HCT116 (cell line): ENCODE measurements at regions not wholly inside any gene's neighbourhood (a gene's known extent, or its start where the extent isn't known, plus 50 kb on each side); places are given as distances from the start of the nearest gene placed in this dataset.

ENCODE experiments used
- CEBPB ChIP-seq: IDR thresholded peaks from 2 replicates; pipeline ENCODE4 v1.6.1; 2012; ENCODE audit warnings: low read depth
- EGR1 ChIP-seq: IDR thresholded peaks from 2 replicates; pipeline ENCODE4 v1.6.1; 2012; ENCODE audit warnings: low read depth
- EZH2 ChIP-seq: fragments of 200-600 bp; sonication (generic); IDR thresholded peaks from 2 replicates; pipeline ENCODE4 v1.6.1; 2017; ENCODE audit warnings: antibody characterized with exemption, mixed run types
- EZH2phosphoT487 ChIP-seq: fragments of 200-600 bp; IDR thresholded peaks from 2 replicates; pipeline ENCODE4 v1.6.1; 2018; ENCODE audit warnings: antibody characterized with exemption, borderline replicate concordance
- JUND ChIP-seq: IDR thresholded peaks from 2 replicates; pipeline ENCODE4 v1.6.1; 2012
- MAX ChIP-seq: IDR thresholded peaks from 2 replicates; pipeline ENCODE4 v1.6.1; 2012
- POLR2A ChIP-seq: IDR thresholded peaks from 2 replicates; pipeline ENCODE4 v1.7.0; 2011; ENCODE audit warnings: borderline replicate concordance; ENCODE audit not compliant: insufficient read depth, insufficient read length; ENCODE audit errors: extremely low read depth
- POLR2AphosphoS5 ChIP-seq: IDR thresholded peaks from 2 replicates; pipeline ENCODE4 v1.6.1; 2011; ENCODE audit warnings: mild to moderate bottlenecking, low read depth, low read length, moderate library complexity
- RAD21 ChIP-seq: IDR thresholded peaks from 2 replicates; pipeline ENCODE4 v1.6.1; 2012; ENCODE audit warnings: low read depth, mild to moderate bottlenecking
- SIN3A ChIP-seq: IDR thresholded peaks from 2 replicates; pipeline ENCODE4 v1.6.1; 2012; ENCODE audit warnings: low read depth
- SRF ChIP-seq: IDR thresholded peaks from 2 replicates; pipeline ENCODE4 v1.6.1; 2012; ENCODE audit warnings: low read depth
- YY1 ChIP-seq: IDR thresholded peaks from 2 replicates; pipeline ENCODE4 v1.6.1; 2011; ENCODE audit warnings: low read length, low read depth, moderate library complexity, mild to moderate bottlenecking; ENCODE audit not compliant: insufficient replicate concordance; ENCODE audit errors: extremely low read depth
- TF ChIP-seq, protein P1 (sequence below), 3 experiments: fragments of 200-600 bp in 1 of 3; sonication (generic) in 1 of 3; IDR thresholded peaks in 2 of 3; conservative IDR thresholded peaks in 1 of 3; 2 replicates each; pipeline ENCODE4 v1.5.1; 2012 to 2017; ENCODE audit warnings: low read depth in 2 of 3, low read length in 2 of 3, antibody characterized with exemption in 1 of 3, borderline replicate concordance in 1 of 3, control low read depth in 1 of 3, mild to moderate bottlenecking in 1 of 3, mixed read lengths in 1 of 3, mixed run types in 1 of 3, moderate library complexity in 1 of 3; ENCODE audit not compliant: insufficient read depth in 1 of 3

GRCh38 chr10:61318429-61318828, 134.8 kb downstream of the TMEM26 start:
- no peak for TF ChIP-seq YY1
- no peak for TF ChIP-seq EZH2
- no peak for TF ChIP-seq POLR2A
- no peak for TF ChIP-seq SIN3A
- TF ChIP-seq, protein P1, sequence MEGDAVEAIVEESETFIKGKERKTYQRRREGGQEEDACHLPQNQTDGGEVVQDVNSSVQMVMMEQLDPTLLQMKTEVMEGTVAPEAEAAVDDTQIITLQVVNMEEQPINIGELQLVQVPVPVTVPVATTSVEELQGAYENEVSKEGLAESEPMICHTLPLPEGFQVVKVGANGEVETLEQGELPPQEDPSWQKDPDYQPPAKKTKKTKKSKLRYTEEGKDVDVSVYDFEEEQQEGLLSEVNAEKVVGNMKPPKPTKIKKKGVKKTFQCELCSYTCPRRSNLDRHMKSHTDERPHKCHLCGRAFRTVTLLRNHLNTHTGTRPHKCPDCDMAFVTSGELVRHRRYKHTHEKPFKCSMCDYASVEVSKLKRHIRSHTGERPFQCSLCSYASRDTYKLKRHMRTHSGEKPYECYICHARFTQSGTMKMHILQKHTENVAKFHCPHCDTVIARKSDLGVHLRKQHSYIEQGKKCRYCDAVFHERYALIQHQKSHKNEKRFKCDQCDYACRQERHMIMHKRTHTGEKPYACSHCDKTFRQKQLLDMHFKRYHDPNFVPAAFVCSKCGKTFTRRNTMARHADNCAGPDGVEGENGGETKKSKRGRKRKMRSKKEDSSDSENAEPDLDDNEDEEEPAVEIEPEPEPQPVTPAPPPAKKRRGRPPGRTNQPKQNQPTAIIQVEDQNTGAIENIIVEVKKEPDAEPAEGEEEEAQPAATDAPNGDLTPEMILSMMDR (IDR thresholded peaks at IDR 0.05 in 2 of 3, conservative IDR thresholded peaks at IDR 0.05 in 1 of 3; ENCODE audit: borderline replicate concordance in 1 of 3, insufficient read depth in 1 of 3, low read depth in 2 of 3, low read length in 2 of 3): no peak
- TF ChIP-seq CEBPB: no peak
- TF ChIP-seq EGR1: no peak
- no peak for TF ChIP-seq RAD21
- TF ChIP-seq JUND: no peak
- TF ChIP-seq EZH2phosphoT487: no peak
- TF ChIP-seq SRF: no peak
- TF ChIP-seq MAX: no peak
- TF ChIP-seq POLR2AphosphoS5: no peak
